KMS-11 (cell line): ENCODE measurements at regions not wholly inside any gene's neighbourhood (a gene's known extent, or its start where the extent isn't known, plus 50 kb on each side); places are given as distances from the start of the nearest gene placed in this dataset.

ENCODE experiments used
- H2AFZ ChIP-seq: fragments of 200-600 bp; sonication (generic); 2 replicates; pipeline ENCODE4 v1.6.1; 2016; ENCODE audit warnings: antibody characterized with exemption, mixed run types, low read depth
- H3K27ac ChIP-seq: fragments of 200-600 bp; sonication (generic); 2 replicates; pipeline ENCODE4 v1.6.1; 2016; ENCODE audit warnings: mild to moderate bottlenecking, mixed run types
- H3K27me3 ChIP-seq: fragments of 200-600 bp; sonication (generic); 2 replicates; pipeline ENCODE4 v1.6.1; 2017; ENCODE audit warnings: mild to moderate bottlenecking, low read depth, mixed run types, moderate library complexity; ENCODE audit not compliant: insufficient read depth
- H3K36me3 ChIP-seq: fragments of 200-600 bp; sonication (generic); 2 replicates; pipeline ENCODE4 v1.6.1; 2017; ENCODE audit warnings: mild to moderate bottlenecking, mixed run types; ENCODE audit not compliant: insufficient read depth
- H3K4me1 ChIP-seq: fragments of 200-600 bp; sonication (generic); 2 replicates; pipeline ENCODE4 v1.6.1; 2016; ENCODE audit warnings: mild to moderate bottlenecking, low read depth, mixed run types; ENCODE audit not compliant: poor library complexity, severe bottlenecking
- H3K4me2 ChIP-seq: fragments of 200-600 bp; sonication (generic); 2 replicates; pipeline ENCODE4 v1.7.0; 2016; ENCODE audit warnings: mild to moderate bottlenecking, mixed run types
- H3K4me3 ChIP-seq: fragments of 200-600 bp; sonication (generic); IDR thresholded peaks from 2 replicates; pipeline ENCODE4 v1.6.1; 2017; ENCODE audit warnings: low read depth, low read length, mixed read lengths; ENCODE audit not compliant: insufficient read depth
- H3K79me2 ChIP-seq: fragments of 200-600 bp; sonication (generic); 2 replicates; pipeline ENCODE4 v1.6.1; 2016; ENCODE audit warnings: low read depth, mixed run types; ENCODE audit not compliant: insufficient read depth
- H3K9ac ChIP-seq: fragments of 200-600 bp; sonication (generic); 2 replicates; pipeline ENCODE4 v1.6.1; 2016; ENCODE audit warnings: mild to moderate bottlenecking, mixed run types
- H4K20me1 ChIP-seq: fragments of 200-600 bp; sonication (generic); 2 replicates; pipeline ENCODE4 v1.6.1; 2016; ENCODE audit warnings: mild to moderate bottlenecking, mixed run types; ENCODE audit not compliant: insufficient read depth
- CTCF ChIP-seq: fragments of 200-600 bp; sonication (generic); conservative IDR thresholded peaks from 2 replicates; pipeline ENCODE4 v1.6.1; 2017; ENCODE audit warnings: low read depth, mild to moderate bottlenecking, antibody characterized with exemption, low read length, moderate library complexity, mixed read lengths

DNA sequence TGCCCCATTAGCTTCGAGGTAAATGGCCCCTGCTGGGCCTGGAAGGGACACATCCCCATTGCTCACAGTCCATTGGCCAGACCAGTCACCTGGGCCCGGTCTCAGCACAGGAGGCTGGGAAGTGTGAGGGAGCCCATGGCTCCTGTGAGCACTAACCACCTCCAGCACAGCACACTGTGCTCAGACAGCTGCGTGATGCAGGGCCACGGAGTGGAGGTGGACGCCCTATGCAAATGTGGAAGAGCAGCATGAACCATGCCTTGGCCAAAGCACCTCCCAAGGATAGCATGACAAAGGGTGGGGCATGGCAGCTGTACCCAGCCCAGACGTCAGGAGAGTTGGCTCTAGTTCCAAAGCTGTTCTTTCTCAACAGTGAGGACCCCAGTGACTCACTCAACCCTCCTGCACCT is 120.1 kb upstream of the ZMIZ1 start:
- no peak overlapping the region for H3K27ac ChIP-seq
- H3K27me3 ChIP-seq = no peaks in the 10 kb centered on the region
- no peak overlapping the region for H3K9ac ChIP-seq
- no peaks in the 10 kb centered on the region for H3K4me1 ChIP-seq
- no peak for TF ChIP-seq CTCF
- H3K79me2 ChIP-seq = no peaks in the 10 kb centered on the region
- H4K20me1 ChIP-seq = no peaks in the 10 kb centered on the region
- no peak overlapping the region for H3K4me2 ChIP-seq
- no peaks in the 10 kb centered on the region for H3K36me3 ChIP-seq
- H3K4me3 ChIP-seq = no peak overlapping the region
- H2AFZ ChIP-seq = no peak overlapping the region

GRCh38 chr10:78950656-78951587 is 117.8 kb upstream of the ZMIZ1 start:
- Histone ChIP-seq H2AFZ (no peak overlapping the region), H3K9ac (no peak overlapping the region), H3K27me3 (no peaks in the 10 kb centered on the region), H3K36me3 (no peaks in the 10 kb centered on the region), H3K4me3 (no peak overlapping the region), H4K20me1 (no peaks in the 10 kb centered on the region), H3K27ac (no peak overlapping the region), H3K4me1 (no peaks in the 10 kb centered on the region), H3K79me2 (no peaks in the 10 kb centered on the region), H3K4me2 (no peak overlapping the region)
- no peak for TF ChIP-seq CTCF

DNA sequence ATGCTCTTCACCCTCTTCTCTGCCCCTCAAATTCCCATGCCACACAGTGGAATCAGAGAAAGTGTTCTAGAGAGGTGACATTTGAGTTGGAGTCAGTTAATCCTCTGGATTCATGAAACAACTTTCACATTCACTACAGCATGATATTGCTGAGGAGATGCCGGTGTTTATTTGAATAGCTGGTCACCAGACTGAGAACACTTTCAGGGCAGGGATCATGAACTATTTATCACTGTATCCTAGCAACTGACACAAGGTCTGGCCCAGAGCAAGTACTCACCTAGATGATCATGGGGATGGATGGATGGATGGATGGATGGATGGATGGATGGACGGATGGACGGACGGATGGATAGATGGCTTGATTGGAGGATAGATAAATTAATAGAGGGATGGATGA is 116.7 kb upstream of the ZMIZ1 start:
- Histone ChIP-seq H3K4me3 (no peak overlapping the region), H3K4me1 (no peaks in the 10 kb centered on the region), H3K27ac (no peak overlapping the region), H2AFZ (no peak overlapping the region), H3K4me2 (no peak overlapping the region), H3K79me2 (no peaks in the 10 kb centered on the region), H3K36me3 (no peaks in the 10 kb centered on the region), H3K27me3 (no peaks in the 10 kb centered on the region), H3K9ac (no peak overlapping the region), H4K20me1 (no peaks in the 10 kb centered on the region)
- no peak for TF ChIP-seq CTCF

DNA sequence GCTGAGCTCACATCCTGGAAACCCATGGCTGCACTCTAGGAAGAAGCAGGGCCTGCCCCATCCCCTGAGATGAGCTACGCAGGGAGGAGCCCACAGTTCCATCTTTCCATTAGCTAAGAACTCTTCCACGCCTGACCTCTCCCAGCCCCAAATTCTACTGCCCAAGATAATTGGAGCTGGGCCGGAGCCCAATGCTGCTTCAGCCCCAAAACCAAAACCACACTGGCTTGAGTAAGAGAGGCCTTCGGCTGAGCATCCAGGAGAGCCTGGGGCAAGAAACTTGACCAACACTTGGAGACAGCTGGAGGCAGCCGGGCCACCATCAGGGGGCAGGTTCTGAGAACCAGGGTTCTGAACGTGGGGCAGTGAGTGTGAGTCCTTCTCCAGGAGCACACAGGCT is 116.1 kb upstream of the ZMIZ1 start:
- no peak overlapping the region for H3K9ac ChIP-seq
- H3K36me3 ChIP-seq = no peaks in the 10 kb centered on the region
- no peak overlapping the region for H3K4me3 ChIP-seq
- H3K4me2 ChIP-seq = no peak overlapping the region
- no peak overlapping the region for H2AFZ ChIP-seq
- no peaks in the 10 kb centered on the region for H3K79me2 ChIP-seq
- no peak overlapping the region for H3K27ac ChIP-seq
- no peaks in the 10 kb centered on the region for H3K27me3 ChIP-seq
- TF ChIP-seq CTCF = no peak
- H3K4me1 ChIP-seq = no peaks in the 10 kb centered on the region
- no peaks in the 10 kb centered on the region for H4K20me1 ChIP-seq
